ENCODE measurements at regions not wholly inside any gene's neighbourhood (a gene's known extent, or its start where the extent isn't known, plus 50 kb on each side); places are given as distances from the start of the nearest gene placed in this dataset.
"Not testable (repeated sequence)": the region's sequence is repeated elsewhere in the genome, so short reads cannot be mapped to it uniquely, and the experiment has no call there.

- no peak overlapping the region for H3K4me3 ChIP-seq (ENCODE audit: low read depth, low read length)
- no peak for TF ChIP-seq CTCF (IDR thresholded peaks at IDR 0.05; ENCODE audit: low read depth, low read length)
- no peak for DNase-seq (ENCODE audit: low read depth, low spot score)
- in situ Hi-C loops (cut with HindIII; ENCODE audit: low sequenced_read_pairs), result no loop called here
Observed at GRCh38 chr19:28581468-28581770, 631.5 kb downstream of the UQCRFS1 start.

- DNase-seq (ENCODE audit: low read depth, low spot score), result no peak
- no peak overlapping the region for H3K4me3 ChIP-seq (ENCODE audit: low read depth, low read length)
- in situ Hi-C loops (cut with HindIII; ENCODE audit: low sequenced_read_pairs), result no loop called here
- no peak for TF ChIP-seq CTCF (IDR thresholded peaks at IDR 0.05; ENCODE audit: low read depth, low read length)
Observed at GRCh38 chr19:28578786-28579505, 634.0 kb downstream of the UQCRFS1 start.

GRCh38 chr19:28578208-28578607 is 634.7 kb downstream of the UQCRFS1 start:
- in situ Hi-C loops (cut with HindIII; ENCODE audit: low sequenced_read_pairs), result no loop called here
- DNase-seq (ENCODE audit: low read depth, low spot score), result no peak
- TF ChIP-seq CTCF (IDR thresholded peaks at IDR 0.05; ENCODE audit: low read depth, low read length), result no peak
- no peak overlapping the region for H3K4me3 ChIP-seq (ENCODE audit: low read depth, low read length)

GRCh38 chr19:28577666-28578065 is 635.3 kb downstream of the UQCRFS1 start:
- no peak for TF ChIP-seq CTCF (IDR thresholded peaks at IDR 0.05; ENCODE audit: low read depth, low read length)
- H3K4me3 ChIP-seq (ENCODE audit: low read depth, low read length), result no peak overlapping the region
- no peak for DNase-seq (ENCODE audit: low read depth, low spot score)
- in situ Hi-C loops (cut with HindIII; ENCODE audit: low sequenced_read_pairs), result no loop called here

GRCh38 chr19:28577233-28577632 is 635.7 kb downstream of the UQCRFS1 start:
- in situ Hi-C loops (cut with HindIII; ENCODE audit: low sequenced_read_pairs), result no loop called here
- DNase-seq (ENCODE audit: low read depth, low spot score), result no peak
- no peak overlapping the region for H3K4me3 ChIP-seq (ENCODE audit: low read depth, low read length)
- no peak for TF ChIP-seq CTCF (IDR thresholded peaks at IDR 0.05; ENCODE audit: low read depth, low read length)

- in situ Hi-C loops (cut with HindIII; ENCODE audit: low sequenced_read_pairs), result no loop called here
- H3K4me3 ChIP-seq (ENCODE audit: low read depth, low read length), result no peak overlapping the region
- no peak for TF ChIP-seq CTCF (IDR thresholded peaks at IDR 0.05; ENCODE audit: low read depth, low read length)
- DNase-seq (ENCODE audit: low read depth, low spot score), result no peak
Observed at GRCh38 chr19:28575816-28576215, 637.1 kb downstream of the UQCRFS1 start.

GRCh38 chr19:28575312-28575711 is 637.6 kb downstream of the UQCRFS1 start:
- H3K4me3 ChIP-seq (ENCODE audit: low read depth, low read length); in situ Hi-C loops (cut with HindIII; ENCODE audit: low sequenced_read_pairs); DNase-seq (ENCODE audit: low read depth, low spot score): not testable (repeated sequence)

All from astrocyte of the spinal cord (primary cell).